GM23338 (cell line): ENCODE measurements at regions not wholly inside any gene's neighbourhood (a gene's known extent, or its start where the extent isn't known, plus 50 kb on each side); places are given as distances from the start of the nearest gene placed in this dataset.

Experiments
- CTCF ChIP-seq, 2 experiments: fragments of 200-600 bp in 1 of 2; sonication (generic) in 1 of 2; conservative IDR thresholded peaks; 2 replicates each; pipeline versions ENCODE4 v1.5.1 to v1.6.1; 2016 to 2017; ENCODE audit warnings: antibody characterized with exemption in 2 of 2, low read depth in 2 of 2, mild to moderate bottlenecking in 2 of 2, moderate library complexity in 1 of 2
- EZH2phosphoT487 ChIP-seq: fragments of 200-600 bp; sonication (generic); IDR thresholded peaks from one replicate; pipeline ENCODE4 v1.8.1; 2018; ENCODE audit warnings: antibody characterized with exemption; ENCODE audit not compliant: unreplicated experiment
- POLR2AphosphoS5 ChIP-seq: IDR thresholded peaks from 2 replicates; pipeline ENCODE4 v1.6.1; 2016; ENCODE audit warnings: antibody characterized with exemption, low read depth

GRCh38 chr3:177735431-177735830 lies 538.1 kb upstream of the TBL1XR1 start:
- TF ChIP-seq EZH2phosphoT487 (no peak), CTCF (conservative IDR thresholded peaks at IDR 0.05; ENCODE audit: low read depth in 2 of 2) (no peak), POLR2AphosphoS5 (no peak)
